ENCODE measurements at regions not wholly inside any gene's neighbourhood (a gene's known extent, or its start where the extent isn't known, plus 50 kb on each side); places are given as distances from the start of the nearest gene placed in this dataset.
"Not testable (repeated sequence)": the region's sequence is repeated elsewhere in the genome, so short reads cannot be mapped to it uniquely, and the experiment has no call there.

- no peak for TF ChIP-seq CTCF (IDR thresholded peaks at IDR 0.05; ENCODE audit: low read depth, low read length, missing control alignments)
- no peak overlapping the region for H3K4me3 ChIP-seq (replicated peaks; ENCODE audit: low read depth, low read length)
- DNase-seq (ENCODE audit: extremely low read depth, low read depth): no peak
Observed at GRCh38 chr1:25122747-25123146, 109.6 kb downstream of the SYF2 start.

GRCh38 chr1:25120281-25120680, 112.0 kb downstream of the SYF2 start:
- H3K4me3 ChIP-seq (replicated peaks; ENCODE audit: low read depth, low read length): no peak overlapping the region
- no peak for TF ChIP-seq CTCF (IDR thresholded peaks at IDR 0.05; ENCODE audit: low read depth, low read length, missing control alignments)
- no peak for DNase-seq (ENCODE audit: extremely low read depth, low read depth)

GRCh38 chr1:25118546-25118945, 113.8 kb downstream of the SYF2 start:
- no peak for DNase-seq (ENCODE audit: extremely low read depth, low read depth)
- TF ChIP-seq CTCF (IDR thresholded peaks at IDR 0.05; ENCODE audit: low read depth, low read length, missing control alignments): no peak
- H3K4me3 ChIP-seq (replicated peaks; ENCODE audit: low read depth, low read length): no peak overlapping the region

GRCh38 chr1:25117233-25117823, 115.0 kb downstream of the SYF2 start:
- TF ChIP-seq CTCF (IDR thresholded peaks at IDR 0.05; ENCODE audit: low read depth, low read length, missing control alignments): peak; percentile 21
- DNase-seq (ENCODE audit: extremely low read depth, low read depth): no peak
- H3K4me3 ChIP-seq (replicated peaks; ENCODE audit: low read depth, low read length): no peak overlapping the region

- TF ChIP-seq CTCF (IDR thresholded peaks at IDR 0.05; ENCODE audit: low read depth, low read length, missing control alignments): no peak
- no peak for DNase-seq (ENCODE audit: extremely low read depth, low read depth)
- H3K4me3 ChIP-seq (replicated peaks; ENCODE audit: low read depth, low read length): no peak overlapping the region
Observed at GRCh38 chr1:25116832-25117231, 115.5 kb downstream of the SYF2 start.

GRCh38 chr1:25116117-25116516, 116.2 kb downstream of the SYF2 start:
- DNase-seq (ENCODE audit: extremely low read depth, low read depth); H3K4me3 ChIP-seq (replicated peaks; ENCODE audit: low read depth, low read length): not testable (repeated sequence)

GRCh38 chr1:25113731-25114130, 118.6 kb downstream of the SYF2 start:
- H3K4me3 ChIP-seq (replicated peaks; ENCODE audit: low read depth, low read length): no peak overlapping the region
- TF ChIP-seq CTCF (IDR thresholded peaks at IDR 0.05; ENCODE audit: low read depth, low read length, missing control alignments): no peak
- no peak for DNase-seq (ENCODE audit: extremely low read depth, low read depth)
